ENCODE measurements at regions not wholly inside any gene's neighbourhood (a gene's known extent, or its start where the extent isn't known, plus 50 kb on each side); places are given as distances from the start of the nearest gene placed in this dataset.

DNA sequence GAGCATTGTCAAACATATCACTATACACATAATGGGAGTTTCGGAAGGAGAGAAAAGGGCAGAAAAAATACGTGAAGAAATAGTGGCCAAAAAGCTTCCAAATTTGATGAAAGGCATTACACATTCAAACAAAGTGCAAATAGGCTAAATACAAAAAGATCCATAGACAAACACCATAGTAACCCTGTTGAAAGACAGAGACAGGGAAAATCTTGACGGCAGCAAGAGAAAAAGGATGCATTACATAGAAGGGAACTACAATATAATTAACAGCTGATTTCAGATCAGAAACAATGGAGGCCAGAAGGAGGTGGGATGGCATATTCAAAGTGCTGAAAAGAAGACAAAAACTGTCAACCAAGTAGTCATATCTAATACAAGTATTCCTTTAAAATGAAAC lies 170.8 kb downstream of the MRPL14 start:
- H3K27ac ChIP-seq: no peak overlapping the region
- TF ChIP-seq, protein P1, sequence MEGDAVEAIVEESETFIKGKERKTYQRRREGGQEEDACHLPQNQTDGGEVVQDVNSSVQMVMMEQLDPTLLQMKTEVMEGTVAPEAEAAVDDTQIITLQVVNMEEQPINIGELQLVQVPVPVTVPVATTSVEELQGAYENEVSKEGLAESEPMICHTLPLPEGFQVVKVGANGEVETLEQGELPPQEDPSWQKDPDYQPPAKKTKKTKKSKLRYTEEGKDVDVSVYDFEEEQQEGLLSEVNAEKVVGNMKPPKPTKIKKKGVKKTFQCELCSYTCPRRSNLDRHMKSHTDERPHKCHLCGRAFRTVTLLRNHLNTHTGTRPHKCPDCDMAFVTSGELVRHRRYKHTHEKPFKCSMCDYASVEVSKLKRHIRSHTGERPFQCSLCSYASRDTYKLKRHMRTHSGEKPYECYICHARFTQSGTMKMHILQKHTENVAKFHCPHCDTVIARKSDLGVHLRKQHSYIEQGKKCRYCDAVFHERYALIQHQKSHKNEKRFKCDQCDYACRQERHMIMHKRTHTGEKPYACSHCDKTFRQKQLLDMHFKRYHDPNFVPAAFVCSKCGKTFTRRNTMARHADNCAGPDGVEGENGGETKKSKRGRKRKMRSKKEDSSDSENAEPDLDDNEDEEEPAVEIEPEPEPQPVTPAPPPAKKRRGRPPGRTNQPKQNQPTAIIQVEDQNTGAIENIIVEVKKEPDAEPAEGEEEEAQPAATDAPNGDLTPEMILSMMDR (IDR thresholded peaks at IDR 0.05): no peak

DNA sequence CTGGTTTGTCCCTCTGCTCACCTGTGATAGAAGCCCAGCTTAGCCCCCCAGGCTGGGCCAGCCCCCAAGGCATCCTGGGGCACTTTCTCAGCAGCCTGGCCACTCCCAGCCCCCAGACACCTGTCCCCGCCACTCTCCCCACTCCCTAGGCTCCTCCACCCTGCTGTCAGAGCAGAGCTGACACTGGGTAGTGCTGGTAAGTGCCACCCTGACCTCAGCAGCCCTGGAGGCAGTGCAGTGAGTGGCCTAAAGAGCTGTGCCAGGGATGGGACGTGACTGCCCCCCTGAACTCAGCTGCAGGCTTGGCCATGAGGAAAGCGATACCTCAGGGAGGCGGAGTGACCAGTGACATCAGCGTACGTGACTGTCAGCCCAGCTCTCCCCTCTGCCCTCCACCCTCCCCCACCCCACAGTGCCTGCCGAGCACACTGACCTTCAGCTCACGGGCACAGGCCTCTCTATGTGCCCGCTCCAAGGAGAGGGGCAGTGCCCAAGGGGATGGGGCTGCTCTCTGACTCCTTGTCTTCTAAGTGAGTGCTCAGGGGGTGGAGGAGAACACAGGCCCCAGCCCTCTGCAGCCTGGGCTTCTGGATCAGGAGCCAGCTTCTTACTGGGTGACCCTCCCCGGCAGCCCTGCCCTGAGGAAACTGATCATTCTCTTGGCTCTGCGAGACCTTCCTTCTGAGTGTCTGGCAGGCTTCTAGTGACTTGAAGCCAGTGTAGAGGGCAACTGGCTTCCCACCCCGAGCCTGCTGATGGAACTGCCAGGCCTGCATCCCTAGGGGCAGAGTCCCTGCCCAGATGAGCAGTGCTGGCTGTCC lies 172.7 kb downstream of the MRPL14 start:
- no peaks in the 10 kb centered on the region for H3K27me3 ChIP-seq
- DNase-seq (ENCODE audit: low spot score): peak; percentile 67
- peak overlapping the region; percentile 83 to 84 for H3K27ac ChIP-seq
- TF ChIP-seq, protein P1 (IDR thresholded peaks at IDR 0.05): no peak
- no peaks in the 10 kb centered on the region for H3K36me3 ChIP-seq
- H3K4me3 ChIP-seq: no peak overlapping the region
- peaks cover 0 to 28% of the 10 kb centered on the region in 2 donors for H3K4me1 ChIP-seq
- H3K9me3 ChIP-seq: no peaks in the 10 kb centered on the region

More for the DNA sequence above, 170.8 kb downstream of the MRPL14 start:
- Histone ChIP-seq H3K27me3 (no peaks in the 10 kb centered on the region), H3K36me3 (no peaks in the 10 kb centered on the region), H3K9me3 (no peaks in the 10 kb centered on the region), H3K4me3 (no peak overlapping the region), H3K4me1 (peaks cover 0 to 25% of the 10 kb centered on the region in 2 donors)
- DNase-seq (ENCODE audit: low spot score): no peak

DNA sequence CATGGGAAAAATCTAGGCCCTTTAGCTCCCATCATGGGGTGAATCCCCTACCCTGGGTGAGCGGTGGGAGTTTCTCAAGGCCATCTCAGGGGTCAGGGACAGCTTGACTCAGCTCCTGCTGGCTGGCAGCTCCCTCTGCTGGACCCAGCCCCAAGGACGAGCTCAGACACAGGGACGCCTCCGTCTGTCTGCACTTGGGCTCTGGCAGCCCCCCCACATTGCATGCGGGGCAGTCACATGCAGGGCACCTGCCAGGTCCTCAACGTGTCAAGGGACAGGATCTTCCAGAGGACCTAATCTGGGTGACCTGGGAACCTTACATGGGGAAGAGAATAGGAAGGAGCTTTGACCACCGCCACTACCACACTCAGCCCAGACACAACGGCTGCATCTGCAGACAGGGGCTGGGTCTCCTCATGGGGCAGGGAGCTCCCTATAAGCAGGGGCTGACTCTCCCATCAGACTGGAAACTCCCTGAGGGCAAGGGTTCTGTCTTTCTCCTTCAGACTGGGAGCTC lies 173.4 kb downstream of the MRPL14 start:
- Histone ChIP-seq H3K36me3 (no peaks in the 10 kb centered on the region), H3K4me3 (no peak overlapping the region), H3K27ac (peak overlapping the region; percentile 83 to 84), H3K9me3 (no peaks in the 10 kb centered on the region), H3K4me1 (peaks cover 0 to 28% of the 10 kb centered on the region in 2 donors), H3K27me3 (no peaks in the 10 kb centered on the region)
- TF ChIP-seq, protein P1 (IDR thresholded peaks at IDR 0.05): peak in 1 of 2 donors; percentile 47
- DNase-seq (ENCODE audit: low spot score): no peak

DNA sequence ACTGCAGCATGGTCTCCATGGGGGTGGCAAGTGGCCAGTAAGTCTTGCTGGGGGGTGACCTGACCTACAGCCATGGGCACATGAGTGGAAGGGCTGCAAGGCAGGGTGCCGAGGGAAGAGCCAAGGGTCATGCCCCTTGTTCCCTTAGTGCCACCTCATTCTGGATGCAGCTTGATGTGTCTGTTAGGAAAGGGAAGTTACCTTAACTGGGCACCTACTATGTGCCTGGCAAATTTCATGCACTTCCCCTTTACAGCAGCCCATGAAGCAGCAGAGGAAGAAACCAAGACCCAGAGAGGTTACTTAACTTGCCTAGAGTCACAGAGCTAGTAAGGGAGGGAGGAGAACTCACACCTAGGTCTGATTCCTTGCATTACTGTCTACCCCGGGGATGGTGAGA lies 174.0 kb downstream of the MRPL14 start:
- TF ChIP-seq, protein P1 (IDR thresholded peaks at IDR 0.05): no peak
- Histone ChIP-seq H3K27me3 (no peaks in the 10 kb centered on the region), H3K9me3 (no peaks in the 10 kb centered on the region), H3K4me1 (peaks cover 0 to 28% of the 10 kb centered on the region in 2 donors), H3K36me3 (no peaks in the 10 kb centered on the region), H3K4me3 (no peak overlapping the region), H3K27ac (peak overlapping the region; percentile 83 to 84)
- no peak for DNase-seq (ENCODE audit: low spot score)

DNA sequence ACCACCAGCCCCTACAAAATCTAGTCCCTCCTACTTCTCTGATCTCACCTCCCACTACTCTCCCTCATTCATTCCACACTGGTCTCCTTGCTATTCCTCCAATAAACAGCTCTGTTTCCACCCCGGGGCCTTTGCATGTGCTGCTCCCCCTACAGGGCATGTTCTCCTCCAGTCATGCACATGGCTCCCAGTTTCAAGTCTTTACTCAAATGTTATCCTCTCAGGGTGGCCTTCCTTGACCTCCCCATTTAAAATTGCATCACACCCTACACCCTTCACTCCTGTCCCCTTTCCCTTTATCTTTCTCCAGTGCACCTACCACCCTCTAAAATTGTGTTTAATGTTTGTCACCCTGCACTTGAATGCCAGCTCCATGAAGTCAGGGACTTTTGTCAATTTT lies 174.5 kb downstream of the MRPL14 start:
- no peak for DNase-seq (ENCODE audit: low spot score)
- Histone ChIP-seq H3K4me3 (no peak overlapping the region), H3K27me3 (no peaks in the 10 kb centered on the region), H3K27ac (peak overlapping the region; percentile 83 to 84), H3K36me3 (no peaks in the 10 kb centered on the region), H3K4me1 (peaks cover 0 to 28% of the 10 kb centered on the region in 2 donors), H3K9me3 (no peaks in the 10 kb centered on the region)
- TF ChIP-seq, protein P1 (IDR thresholded peaks at IDR 0.05): peak in 1 of 2 donors; percentile 30
